Esophagus muscularis mucosa (tissue), 4 donors: ENCODE measurements at regions not wholly inside any gene's neighbourhood (a gene's known extent, or its start where the extent isn't known, plus 50 kb on each side); places are given as distances from the start of the nearest gene placed in this dataset.

Experiments
- CTCF ChIP-seq, 3 experiments: fragments of 200-600 bp in 2 of 3; fragments of 450-650 bp in 1 of 3; sonication (generic) in 2 of 3; IDR thresholded peaks; one replicate each; pipeline ENCODE4 v1.5.1; 2017 to 2019; ENCODE audit warnings: antibody characterized with exemption in 3 of 3, mild to moderate bottlenecking in 2 of 3, moderate library complexity in 1 of 3
- EP300 ChIP-seq: sonication (generic); formaldehyde crosslinking; IDR thresholded peaks from one replicate; pipeline ENCODE4 v1.6.1; 2017; ENCODE audit warnings: antibody characterized with exemption
- POLR2AphosphoS5 ChIP-seq, 2 donors: sonication (generic); formaldehyde crosslinking; IDR thresholded peaks; one replicate each; pipeline ENCODE4 v1.6.1; 2017; ENCODE audit warnings: antibody characterized with exemption in 2 of 2

GRCh38 chr15:95644100-95644875, 686.2 kb upstream of the NR2F2 start:
- TF ChIP-seq CTCF (IDR thresholded peaks at IDR 0.05): no peak
- TF ChIP-seq POLR2AphosphoS5 (IDR thresholded peaks at IDR 0.05): no peak
- TF ChIP-seq EP300: no peak
